ENCODE measurements at regions not wholly inside any gene's neighbourhood (a gene's known extent, or its start where the extent isn't known, plus 50 kb on each side); places are given as distances from the start of the nearest gene placed in this dataset.
"Not testable (repeated sequence)": the region's sequence is repeated elsewhere in the genome, so short reads cannot be mapped to it uniquely, and the experiment has no call there.

- Histone ChIP-seq H2AFZ (ENCODE audit: low read length) (no peak overlapping the region), H3F3A (ENCODE audit: low read depth) (no peaks in the 10 kb centered on the region), H3K9ac (ENCODE audit: low read depth, low read length, poor library complexity, severe bottlenecking) (no peak overlapping the region), H4K20me1 (ENCODE audit: insufficient read depth, low read length, poor library complexity, severe bottlenecking) (no peaks in the 10 kb centered on the region), H3K4me3 (ENCODE audit: low read length, poor library complexity, severe bottlenecking) (no peak overlapping the region), H3K9me2 (replicated peaks; ENCODE audit: low read depth, low read length) (no peaks in the 10 kb centered on the region), H3K4me1 (ENCODE audit: insufficient read depth, low read length, poor library complexity, severe bottlenecking) (no peaks in the 10 kb centered on the region), H3K36me3 (ENCODE audit: insufficient read depth, low read length) (no peaks in the 10 kb centered on the region), H3K9me3 (ENCODE audit: insufficient read depth, low read depth, low read length) (peaks cover 17% of the 10 kb centered on the region; the same call in 1 of the 2 replicates), H3K27me3 (ENCODE audit: insufficient read depth, low read length, poor library complexity, severe bottlenecking) (no peaks in the 10 kb centered on the region), H3K79me2 (ENCODE audit: insufficient read depth, low read length) (no peaks in the 10 kb centered on the region), H3K4me2 (ENCODE audit: low read depth, low read length, poor library complexity, severe bottlenecking) (no peak overlapping the region)
- TF ChIP-seq CTCF (conservative IDR thresholded peaks at IDR 0.05; ENCODE audit: low read length) (no peak), EZH2phosphoT487 (IDR thresholded peaks at IDR 0.05; ENCODE audit: borderline replicate concordance) (no peak)
Measured at GRCh38 chr6:163750431-163751031, 336.0 kb downstream of the QKI start.

- Histone ChIP-seq H3K9me3 (ENCODE audit: insufficient read depth, low read depth, low read length) (peaks cover 17% of the 10 kb centered on the region; the same call in 1 of the 2 replicates), H3K4me3 (ENCODE audit: low read length, poor library complexity, severe bottlenecking) (no peak overlapping the region), H2AFZ (ENCODE audit: low read length) (no peak overlapping the region), H3K36me3 (ENCODE audit: insufficient read depth, low read length) (no peaks in the 10 kb centered on the region), H3K4me1 (ENCODE audit: insufficient read depth, low read length, poor library complexity, severe bottlenecking) (no peaks in the 10 kb centered on the region), H3F3A (ENCODE audit: low read depth) (no peaks in the 10 kb centered on the region), H4K20me1 (ENCODE audit: insufficient read depth, low read length, poor library complexity, severe bottlenecking) (no peaks in the 10 kb centered on the region), H3K4me2 (ENCODE audit: low read depth, low read length, poor library complexity, severe bottlenecking) (no peak overlapping the region), H3K9me2 (replicated peaks; ENCODE audit: low read depth, low read length) (no peaks in the 10 kb centered on the region), H3K9ac (ENCODE audit: low read depth, low read length, poor library complexity, severe bottlenecking) (no peak overlapping the region), H3K79me2 (ENCODE audit: insufficient read depth, low read length) (no peaks in the 10 kb centered on the region), H3K27me3 (ENCODE audit: insufficient read depth, low read length, poor library complexity, severe bottlenecking) (no peaks in the 10 kb centered on the region)
- TF ChIP-seq EZH2phosphoT487 (IDR thresholded peaks at IDR 0.05; ENCODE audit: borderline replicate concordance) (no peak), CTCF (conservative IDR thresholded peaks at IDR 0.05; ENCODE audit: low read length) (no peak)
Measured at GRCh38 chr6:163748886-163749285, 334.4 kb downstream of the QKI start.

- no peaks in the 10 kb centered on the region for H4K20me1 ChIP-seq (ENCODE audit: insufficient read depth, low read length, poor library complexity, severe bottlenecking)
- no peaks in the 10 kb centered on the region for H3F3A ChIP-seq (ENCODE audit: low read depth)
- H3K9ac ChIP-seq (ENCODE audit: low read depth, low read length, poor library complexity, severe bottlenecking), result no peak overlapping the region
- H3K4me2 ChIP-seq (ENCODE audit: low read depth, low read length, poor library complexity, severe bottlenecking), result no peak overlapping the region
- TF ChIP-seq CTCF (conservative IDR thresholded peaks at IDR 0.05; ENCODE audit: low read length) (no peak), EZH2phosphoT487 (IDR thresholded peaks at IDR 0.05; ENCODE audit: borderline replicate concordance) (no peak)
- no peaks in the 10 kb centered on the region for H3K4me1 ChIP-seq (ENCODE audit: insufficient read depth, low read length, poor library complexity, severe bottlenecking)
- H3K27me3 ChIP-seq (ENCODE audit: insufficient read depth, low read length, poor library complexity, severe bottlenecking), result no peaks in the 10 kb centered on the region
- no peak overlapping the region for H3K4me3 ChIP-seq (ENCODE audit: low read length, poor library complexity, severe bottlenecking)
- no peaks in the 10 kb centered on the region for H3K9me2 ChIP-seq (replicated peaks; ENCODE audit: low read depth, low read length)
- H3K79me2 ChIP-seq (ENCODE audit: insufficient read depth, low read length), result no peaks in the 10 kb centered on the region
- no peaks in the 10 kb centered on the region for H3K36me3 ChIP-seq (ENCODE audit: insufficient read depth, low read length)
- H2AFZ ChIP-seq (ENCODE audit: low read length), result no peak overlapping the region
- peaks cover 10% of the 10 kb centered on the region; the same call in 1 of the 2 replicates for H3K9me3 ChIP-seq (ENCODE audit: insufficient read depth, low read depth, low read length)
Measured at GRCh38 chr6:163748036-163748435, 333.5 kb downstream of the QKI start.

GRCh38 chr6:163747058-163747457 lies 332.5 kb downstream of the QKI start:
- H3K27me3 ChIP-seq (ENCODE audit: insufficient read depth, low read length, poor library complexity, severe bottlenecking); H2AFZ ChIP-seq (ENCODE audit: low read length); H3K4me3 ChIP-seq (ENCODE audit: low read length, poor library complexity, severe bottlenecking): not testable (repeated sequence)

More at GRCh38 chr6:163747058-163747457, 332.5 kb downstream of the QKI start:
- peaks cover 10% of the 10 kb centered on the region; the same call in 1 of the 2 replicates for H3K9me3 ChIP-seq (ENCODE audit: insufficient read depth, low read depth, low read length)
- H3K9me2 ChIP-seq (replicated peaks; ENCODE audit: low read depth, low read length); H3K36me3 ChIP-seq (ENCODE audit: insufficient read depth, low read length); H3K4me1 ChIP-seq (ENCODE audit: insufficient read depth, low read length, poor library complexity, severe bottlenecking); H3F3A ChIP-seq (ENCODE audit: low read depth); H3K79me2 ChIP-seq (ENCODE audit: insufficient read depth, low read length); H4K20me1 ChIP-seq (ENCODE audit: insufficient read depth, low read length, poor library complexity, severe bottlenecking); H3K9ac ChIP-seq (ENCODE audit: low read depth, low read length, poor library complexity, severe bottlenecking); H3K4me2 ChIP-seq (ENCODE audit: low read depth, low read length, poor library complexity, severe bottlenecking): not testable (repeated sequence)
